Gastrocnemius medialis (tissue), 4 donors: ENCODE measurements at regions not wholly inside any gene's neighbourhood (a gene's known extent, or its start where the extent isn't known, plus 50 kb on each side); places are given as distances from the start of the nearest gene placed in this dataset.

Experiments
- ATAC-seq, 2 donors: fragments of 150-250 bp; one replicate each; pipeline ENCODE4 v1.9.1; 2016
- DNase-seq, 2 donors: peaks; one replicate each; pipeline ENCODE4 v3.0.0-alpha.2; 2019
- H3K27ac ChIP-seq, 4 donors: fragments of 200-600 bp; sonication (generic); 1 replicate in 1 of 4; 2 replicates in 3 of 4; pipeline ENCODE4 v1.5.1; 2016 to 2018; ENCODE audit warnings: mild to moderate bottlenecking in 2 of 4, moderate library complexity in 1 of 4
- H3K27me3 ChIP-seq, 3 donors: fragments of 200-600 bp; sonication (generic) in 2 of 3; 1 replicate in 1 of 3; 2 replicates in 2 of 3; pipeline versions ENCODE4 v1.5.1 to v1.6.0; 2016 to 2019; ENCODE audit warnings: mild to moderate bottlenecking in 1 of 3, moderate library complexity in 1 of 3
- H3K36me3 ChIP-seq, 2 donors: fragments of 200-600 bp; sonication (generic) in 1 of 2; one replicate each; pipeline ENCODE4 v1.5.1; 2017 to 2018
- H3K4me1 ChIP-seq, 2 donors: fragments of 200-600 bp; sonication (generic) in 1 of 2; one replicate each; pipeline ENCODE4 v1.5.1; 2016 to 2017; ENCODE audit warnings: mild to moderate bottlenecking in 2 of 2
- H3K4me3 ChIP-seq, 4 donors: fragments of 200-600 bp; sonication (generic) in 3 of 4; 1 replicate in 1 of 4; 2 replicates in 3 of 4; pipeline ENCODE4 v1.5.1; 2016 to 2019; ENCODE audit warnings: mild to moderate bottlenecking in 2 of 4
- H3K9me3 ChIP-seq, 3 donors: fragments of 200-600 bp; sonication (generic) in 2 of 3; 1 replicate in 1 of 3; 2 replicates in 2 of 3; pipeline ENCODE4 v1.5.1; 2016 to 2019
- CTCF ChIP-seq, 5 experiments: fragments of 450-650 bp in 3 of 5; fragments of 200-600 bp in 2 of 5; sonication (generic) in 2 of 5; IDR thresholded peaks in 4 of 5; conservative IDR thresholded peaks in 1 of 5; 1 replicate in 4 of 5; 2 replicates in 1 of 5; pipeline ENCODE4 v1.5.1; 2016 to 2019; ENCODE audit warnings: antibody characterized with exemption in 5 of 5, mild to moderate bottlenecking in 3 of 5, moderate library complexity in 3 of 5
- POLR2A ChIP-seq, 2 donors: fragments of 450-650 bp; IDR thresholded peaks; one replicate each; pipeline ENCODE4 v1.6.1; 2017; ENCODE audit warnings: antibody characterized with exemption in 2 of 2, mild to moderate bottlenecking in 2 of 2, moderate library complexity in 2 of 2
- in situ Hi-C, 4 donors: fragments of 200-750 bp; cut with MboI; loops; one replicate each; pipeline versions ENCODE4 v1.15.0 to v1.8.0; 2017; ENCODE audit warnings: low sequenced_read_pairs in 4 of 4
- intact Hi-C: fragments of 100-400 bp; cut with DNase I; formaldehyde crosslinking; loops from one replicate; pipeline ENCODE4 v1.15.1; 2023; ENCODE audit warnings: low total_unique reads

- in situ Hi-C loops (no loop called here), intact Hi-C loops (no loop called here)
- H3K9me3 ChIP-seq = no peaks in the 10 kb centered on the region
- DNase-seq (no peak), ATAC-seq (no peak)
- no peak for TF ChIP-seq POLR2A (IDR thresholded peaks at IDR 0.05)
- no peak for TF ChIP-seq CTCF (IDR thresholded peaks at IDR 0.05 in 4 of 5, conservative IDR thresholded peaks at IDR 0.05 in 1 of 5)
- no peak overlapping the region for H3K27ac ChIP-seq
- H3K4me3 ChIP-seq = no peak overlapping the region
- H3K27me3 ChIP-seq = no peaks in the 10 kb centered on the region
- H3K36me3 ChIP-seq = no peaks in the 10 kb centered on the region
- H3K4me1 ChIP-seq = no peaks in the 10 kb centered on the region
Observed at GRCh38 chr16:80915079-80915450, 91.6 kb downstream of the CMC2 start.

GRCh38 chr16:80914379-80915078 lies 92.2 kb downstream of the CMC2 start:
- Histone ChIP-seq H3K36me3 (no peaks in the 10 kb centered on the region), H3K9me3 (no peaks in the 10 kb centered on the region), H3K4me1 (no peaks in the 10 kb centered on the region), H3K27ac (no peak overlapping the region), H3K27me3 (no peaks in the 10 kb centered on the region), H3K4me3 (no peak overlapping the region)
- intact Hi-C loops (no loop called here), in situ Hi-C loops (no loop called here)
- DNase-seq (no peak), ATAC-seq (no peak)
- TF ChIP-seq POLR2A (IDR thresholded peaks at IDR 0.05) (no peak), CTCF (IDR thresholded peaks at IDR 0.05 in 4 of 5, conservative IDR thresholded peaks at IDR 0.05 in 1 of 5) (no peak)

GRCh38 chr16:80913397-80913796 lies 93.3 kb downstream of the CMC2 start:
- H3K27me3 ChIP-seq = no peaks in the 10 kb centered on the region
- no peaks in the 10 kb centered on the region for H3K36me3 ChIP-seq
- ATAC-seq (no peak), DNase-seq (no peak)
- no peak for TF ChIP-seq CTCF (IDR thresholded peaks at IDR 0.05 in 4 of 5, conservative IDR thresholded peaks at IDR 0.05 in 1 of 5)
- TF ChIP-seq POLR2A (IDR thresholded peaks at IDR 0.05) = no peak
- in situ Hi-C loops = no loop called here
- no peaks in the 10 kb centered on the region for H3K4me1 ChIP-seq
- no peak overlapping the region for H3K4me3 ChIP-seq
- H3K27ac ChIP-seq = no peak overlapping the region
- intact Hi-C loops = no loop called here
- no peaks in the 10 kb centered on the region for H3K9me3 ChIP-seq

GRCh38 chr16:80912651-80913050 lies 94.0 kb downstream of the CMC2 start:
- DNase-seq (no peak), ATAC-seq (no peak)
- TF ChIP-seq CTCF (IDR thresholded peaks at IDR 0.05 in 4 of 5, conservative IDR thresholded peaks at IDR 0.05 in 1 of 5) = no peak
- TF ChIP-seq POLR2A (IDR thresholded peaks at IDR 0.05) = no peak
- no peak overlapping the region for H3K4me3 ChIP-seq
- no peaks in the 10 kb centered on the region for H3K9me3 ChIP-seq
- no peaks in the 10 kb centered on the region for H3K36me3 ChIP-seq
- in situ Hi-C loops = no loop called here
- no peaks in the 10 kb centered on the region for H3K4me1 ChIP-seq
- intact Hi-C loops = no loop called here
- H3K27me3 ChIP-seq = no peaks in the 10 kb centered on the region
- H3K27ac ChIP-seq = no peak overlapping the region

GRCh38 chr16:80910434-80910833 lies 96.3 kb downstream of the CMC2 start:
- Histone ChIP-seq H3K36me3 (no peaks in the 10 kb centered on the region), H3K4me3 (no peak overlapping the region), H3K4me1 (no peaks in the 10 kb centered on the region), H3K27me3 (no peaks in the 10 kb centered on the region), H3K9me3 (no peaks in the 10 kb centered on the region), H3K27ac (no peak overlapping the region)
- ATAC-seq (no peak), DNase-seq (no peak)
- intact Hi-C loops (no loop called here), in situ Hi-C loops (no loop called here)
- TF ChIP-seq CTCF (IDR thresholded peaks at IDR 0.05 in 4 of 5, conservative IDR thresholded peaks at IDR 0.05 in 1 of 5) (no peak), POLR2A (IDR thresholded peaks at IDR 0.05) (no peak)
